K562 (cell line): ENCODE measurements at regions not wholly inside any gene's neighbourhood (a gene's known extent, or its start where the extent isn't known, plus 50 kb on each side); places are given as distances from the start of the nearest gene placed in this dataset.
A peak's percentile ranks its signal among the peaks of the same experiment; 100 is the strongest.

ENCODE experiments used
- ATAC-seq: fragments of 200-7000 bp; cut with Tn5 transposase; 3 replicates; pipeline ENCODE4 v1.9.1; 2020; ENCODE audit warnings: moderate library complexity
- BruUV-seq: library from RNA; stranded (reverse); fragments of 400-500 nt; replicated peaks from 2 replicates; lab custom pipeline; 2021; lab: Mats Ljungman, UMichigan
- CTCF ChIA-PET: fragments of 300-600 bp; formaldehyde crosslinking; extraction: SDS; loops from one replicate; lab custom pipeline; 2021; ENCODE audit warnings: low intra/inter-chr PET ratio; lab: Yijun Ruan, JAX
- POLR2A ChIA-PET: fragments of 300-600, 350-650 bp; sonication (Branson Sonifier 250); formaldehyde crosslinking; extraction: SDS; loops from one replicate; lab custom pipeline; 2021; ENCODE audit warnings: antibody characterized with exemption, inconsistent platforms; lab: Yijun Ruan, JAX
- DNase-seq, 4 experiments: peaks; one replicate each; pipeline versions ENCODE4 v3.0.0 to v3.0.0-alpha.2; 2011 to 2018; ENCODE audit warnings: low spot score in 3 of 4, mixed read lengths in 3 of 4; ENCODE audit errors: extremely low read depth in 1 of 4
- FAIRE-seq: peaks from 2 replicates; lab custom pipeline; 2011; peaks lifted over from hg19 to GRCh38; lab: Jason Lieb, UNC
- H2AFZ ChIP-seq: 2 replicates; pipeline ENCODE4 v1.6.0; 2011; ENCODE audit warnings: low read depth, low read length, control low read depth, inconsistent platforms
- H3K27ac ChIP-seq: fragments of 200-600 bp; 3 replicates; pipeline ENCODE4 v1.8.0; 2011; ENCODE audit warnings: low read depth, mild to moderate bottlenecking, control low read depth, inconsistent platforms, low read length, moderate library complexity, mixed read lengths; ENCODE audit errors: extremely low read depth
- H3K27me3 ChIP-seq, 2 experiments: fragments of 300-600 bp in 1 of 2; 2 replicates in 1 of 2; 3 replicates in 1 of 2; pipeline versions ENCODE4 v1.6.0 to v1.8.0; 2011; ENCODE audit warnings: inconsistent platforms in 2 of 2, low read length in 2 of 2, mild to moderate bottlenecking in 1 of 2, mixed read lengths in 1 of 2, moderate library complexity in 1 of 2; ENCODE audit not compliant: control insufficient read depth in 2 of 2, insufficient read depth in 2 of 2
- H3K36me3 ChIP-seq: fragments of 300-600 bp; 3 replicates; pipeline ENCODE4 v1.8.0; 2011; ENCODE audit warnings: mild to moderate bottlenecking, low read length, inconsistent platforms; ENCODE audit not compliant: control insufficient read depth, insufficient read depth
- H3K4me1 ChIP-seq, 2 experiments: fragments of 200-600 bp in 1 of 2; replicated peaks in 1 of 2; 2 replicates in 1 of 2; 3 replicates in 1 of 2; pipeline versions ENCODE4 v1.5.1 to v1.8.0; 2011; ENCODE audit warnings: inconsistent platforms in 2 of 2, low read length in 2 of 2, mild to moderate bottlenecking in 1 of 2, mixed read lengths in 1 of 2, moderate library complexity in 1 of 2; ENCODE audit not compliant: control insufficient read depth in 2 of 2, insufficient read depth in 2 of 2
- H3K4me2 ChIP-seq: 2 replicates; pipeline ENCODE4 v1.6.1; 2011; ENCODE audit warnings: low read length, control low read depth, inconsistent platforms, mixed read lengths; ENCODE audit not compliant: insufficient read depth
- H3K4me3 ChIP-seq: fragments of 200-600 bp; sonication (generic), shearing (Covaris generic); 2 replicates; pipeline ENCODE4 v1.5.1; 2016; ENCODE audit warnings: control low read depth, inconsistent platforms
- H3K79me2 ChIP-seq: fragments of 200-600 bp; 3 replicates; pipeline ENCODE4 v1.8.0; 2011; ENCODE audit warnings: low read length, inconsistent platforms; ENCODE audit not compliant: control insufficient read depth, insufficient read depth
- H3K9ac ChIP-seq, 2 experiments: 2 replicates each; pipeline versions ENCODE4 v1.6.0 to v1.6.1; 2011; ENCODE audit warnings: low read depth in 2 of 2, low read length in 2 of 2, control low read depth in 1 of 2, inconsistent platforms in 1 of 2, mild to moderate bottlenecking in 1 of 2, mixed read lengths in 1 of 2; ENCODE audit not compliant: insufficient read depth in 1 of 2
- H3K9me1 ChIP-seq: one replicate; pipeline ENCODE4 v1.6.0; 2011; ENCODE audit warnings: inconsistent platforms, mild to moderate bottlenecking, low read length, moderate library complexity; ENCODE audit not compliant: control insufficient read depth, insufficient read depth
- H3K9me3 ChIP-seq: replicated peaks from 2 replicates; pipeline ENCODE4 v1.5.1; 2011; ENCODE audit warnings: low read depth, low read length, inconsistent platforms; ENCODE audit not compliant: control insufficient read depth, insufficient read depth
- H4K20me1 ChIP-seq: replicated peaks from 2 replicates; pipeline ENCODE4 v1.6.1; 2011; ENCODE audit warnings: low read length, inconsistent platforms, mixed read lengths; ENCODE audit not compliant: control insufficient read depth, insufficient read depth
- ATF1 ChIP-seq, 2 experiments: fragments of 450-650 bp in 1 of 2; IDR thresholded peaks; 2 replicates each; pipeline ENCODE4 v1.6.1; 2016; ENCODE audit warnings: missing compliant biosample characterization in 1 of 2, missing genetic modification characterization in 1 of 2
- ETV1 ChIP-seq: fragments of 450-650 bp; conservative IDR thresholded peaks from 2 replicates; pipeline ENCODE4 v1.6.1; 2016; ENCODE audit warnings: missing genetic modification characterization, control low read depth, low read depth, missing compliant biosample characterization
- GATAD2B ChIP-seq: fragments of 450-650 bp; IDR thresholded peaks from 2 replicates; pipeline ENCODE4 v1.6.1; 2017; ENCODE audit warnings: mild to moderate bottlenecking, borderline replicate concordance
- HMBOX1 ChIP-seq: sonication (generic); IDR thresholded peaks from 2 replicates; pipeline ENCODE4 v1.6.1; 2016
- L3MBTL2 ChIP-seq: fragments of 450-650 bp; IDR thresholded peaks from 2 replicates; pipeline ENCODE4 v1.6.1; 2016; ENCODE audit warnings: mild to moderate bottlenecking, moderate library complexity
- NCOA4 ChIP-seq: fragments of 450-650 bp; IDR thresholded peaks from 2 replicates; pipeline ENCODE4 v1.6.1; 2018; ENCODE audit warnings: mild to moderate bottlenecking; ENCODE audit not compliant: partially characterized antibody
- NEUROD1 ChIP-seq: fragments of 150-350 bp; IDR thresholded peaks from 2 replicates; pipeline ENCODE4 v1.6.1; 2014; ENCODE audit warnings: borderline replicate concordance, low read length, low read depth; ENCODE audit not compliant: partially characterized antibody
- NFYB ChIP-seq: IDR thresholded peaks from 2 replicates; pipeline ENCODE4 v1.6.1; 2011; ENCODE audit warnings: mild to moderate bottlenecking, moderate library complexity; ENCODE audit not compliant: insufficient read length; ENCODE audit errors: extremely low read depth
- NKRF ChIP-seq: fragments of 450-650 bp; IDR thresholded peaks from 2 replicates; pipeline ENCODE4 v1.6.1; 2016; ENCODE audit warnings: borderline replicate concordance
- RHOXF2B ChIP-seq: fragments of 250-450 bp; sonication (Bioruptor Pico); conservative IDR thresholded peaks from 2 replicates; pipeline ENCODE4 v1.5.1; 2021
- SAFB2 ChIP-seq: fragments of 200-400 bp; formaldehyde crosslinking; IDR thresholded peaks from 2 replicates; pipeline ENCODE4 v1.6.1; 2018; ENCODE audit warnings: borderline replicate concordance, low read length, low read depth, moderate library complexity; ENCODE audit not compliant: severe bottlenecking
- TBP ChIP-seq: optimal IDR thresholded peaks from 2 replicates; pipeline ENCODE3; 2011; ENCODE audit warnings: low read depth, low read length, improper control_type of control experiment
- USF1 ChIP-seq: sonication (generic); formaldehyde crosslinking; IDR thresholded peaks from 2 replicates; pipeline ENCODE4 v1.9.0; 2022; ENCODE audit warnings: mild to moderate bottlenecking, missing genetic modification reagents
- YY1 ChIP-seq, 3 experiments: IDR thresholded peaks; 2 replicates each; pipeline ENCODE4 v1.6.1; 2011; ENCODE audit warnings: low read length in 2 of 3, mild to moderate bottlenecking in 2 of 3, moderate library complexity in 2 of 3, borderline replicate concordance in 1 of 3, control low read depth in 1 of 3, low read depth in 1 of 3; ENCODE audit not compliant: insufficient read depth in 3 of 3, insufficient replicate concordance in 2 of 3, control insufficient read depth in 1 of 3, insufficient read length in 1 of 3; ENCODE audit errors: extremely low read depth in 1 of 3
- ZBTB43 ChIP-seq: sonication (generic); formaldehyde crosslinking; IDR thresholded peaks from 2 replicates; pipeline ENCODE4 v1.8.0; 2023; ENCODE audit warnings: mild to moderate bottlenecking, missing genetic modification reagents
- ZC3H8 ChIP-seq: fragments of 450-650 bp; IDR thresholded peaks from 2 replicates; pipeline ENCODE4 v1.6.1; 2017
- ZNF561 ChIP-seq: fragments of 450-650 bp; formaldehyde crosslinking; conservative IDR thresholded peaks from 2 replicates; pipeline ENCODE4 v1.4.0; 2020; ENCODE audit warnings: mild to moderate bottlenecking, moderate library complexity
- ZNF668 ChIP-seq: fragments of 250-450 bp; sonication (Bioruptor Pico); IDR thresholded peaks from 2 replicates; pipeline ENCODE4 v1.8.0; 2022; ENCODE audit warnings: mild to moderate bottlenecking, inconsistent platforms
- WGBS: fragments of 100-300 bp; shearing (Covaris generic); methylation state at CpG from one replicate; pipeline ENCODE4 v1.1.6; 2016; ENCODE audit warnings: low coverage, mixed read lengths; ENCODE audit not compliant: insufficient coverage; ENCODE audit errors: missing lambda C conversion rate; 5-methylcytosine and 5-hydroxymethylcytosine counted together
- in situ Hi-C: fragments of 300-500 bp; cut with MboI; formaldehyde crosslinking; loops from 4 replicates; pipeline ENCODE4 v1.15.0; 2018; ENCODE audit warnings: inconsistent platforms, mixed read lengths
- intact Hi-C: fragments of 100-400 bp; cut with micrococcal nuclease; formaldehyde crosslinking; loops from 2 replicates; pipeline ENCODE4 v1.14.2; 2022

- no peaks in the 10 kb centered on the region; a peak in 1 of 5 replicates for H3K4me1 ChIP-seq
- intact Hi-C loops, result no loop called here
- no peak overlapping the region for H3K4me2 ChIP-seq
- H2AFZ ChIP-seq, result no peak overlapping the region
- POLR2A ChIA-PET, result no interaction called here
- CTCF ChIA-PET, result no interaction called here
- H3K79me2 ChIP-seq, result no peaks in the 10 kb centered on the region
- no peak overlapping the region for H3K4me3 ChIP-seq
- no peaks in the 10 kb centered on the region for H3K36me3 ChIP-seq
- ATAC-seq, result peak; percentile 75
- no peak for FAIRE-seq
- H3K27ac ChIP-seq, result no peak overlapping the region
- H4K20me1 ChIP-seq, result no peaks in the 10 kb centered on the region
- WGBS, result 0% methylated on average over 4 of the region's 9 CpGs
- peak in 3 of 4 experiments; percentile 11 to 22 (median 20) for DNase-seq
- H3K9me3 ChIP-seq, result peaks cover 2% of the 10 kb centered on the region
- in situ Hi-C loops, result no loop called here
- peaks cover 3 to 16% of the 10 kb centered on the region in 2 experiments; a peak in 3 of 5 replicates for H3K27me3 ChIP-seq
- no TSS peak for BruUV-seq
- H3K9me1 ChIP-seq, result no peaks in the 10 kb centered on the region
- no peak overlapping the region for H3K9ac ChIP-seq
- TF ChIP-seq ATF1 (CRISPR knock-in tag; IDR thresholded peaks at IDR 0.05) (no peak), ATF1 (tag; IDR thresholded peaks at IDR 0.05) (peak; percentile 60), NCOA4 (no peak), NEUROD1 (no peak), HMBOX1 (no peak), YY1 (IDR thresholded peaks at IDR 0.05; ENCODE audit: borderline replicate concordance in 1 of 3, control insufficient read depth in 1 of 3, extremely low read depth in 1 of 3, insufficient read depth in 3 of 3, insufficient read length in 1 of 3, insufficient replicate concordance in 2 of 3, low read depth in 1 of 3, low read length in 2 of 3) (no peak), NKRF (no peak), RHOXF2B (CRISPR knock-in tag) (no peak), ETV1 (peak; percentile 40), NFYB (peak; percentile 49), ZC3H8 (no peak), ZNF561 (no peak), ZNF668 (CRISPR knock-in tag) (no peak), L3MBTL2 (peak; percentile 44; the same call in 1 of the 2 replicates), USF1 (CRISPR knock-in tag) (peak; percentile 70), GATAD2B (no peak), SAFB2 (no peak), TBP (no peak), ZBTB43 (CRISPR knock-in tag) (no peak)
Measured at GRCh38 chr19:13668964-13669363, 95.4 kb upstream of the MRI1 start.
